ENCODE measurements at regions not wholly inside any gene's neighbourhood (a gene's known extent, or its start where the extent isn't known, plus 50 kb on each side); places are given as distances from the start of the nearest gene placed in this dataset.

DNA sequence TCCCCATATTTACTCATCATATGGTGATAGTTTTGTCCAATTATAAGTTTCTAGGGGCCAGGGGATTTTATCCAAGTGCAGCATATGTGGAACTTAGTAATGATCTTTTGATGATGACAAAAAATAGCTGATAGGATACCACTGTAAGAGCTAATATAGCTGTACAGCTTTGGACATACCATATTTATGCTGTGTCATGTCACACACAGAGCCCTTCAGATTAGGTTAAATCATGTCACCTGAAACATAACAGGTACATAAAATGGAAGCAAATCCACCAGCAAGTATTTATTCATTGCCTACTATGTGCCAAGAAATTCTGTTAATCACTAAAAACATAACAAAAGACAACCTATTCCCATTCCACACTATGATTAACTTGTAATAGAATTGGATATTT, 82.8 kb upstream of the IPO9 start:
- intact Hi-C loops (cut with micrococcal nuclease; ENCODE audit: unreplicated experiment), result no loop called here
- no peak overlapping the region for H3K4me3 ChIP-seq (ENCODE audit: low read depth, low read length, poor library complexity, severe bottlenecking)
- H3K4me1 ChIP-seq (ENCODE audit: insufficient read depth, low read length, poor library complexity, severe bottlenecking), result peaks cover 20% of the 10 kb centered on the region
- no TSS peak for BruUV-seq (replicated peaks)
- ChIA-PET CTCF (interaction anchor here (0.7 kb wide), 1 partner anchor 211 kb away, joined by 3 read pairs; no protein-coding TSS in a partner anchor), POLR2A (ENCODE audit: low non-redundant PET) (no interaction called here)
- DNase-seq (ENCODE audit: low spot score), result no peak
- H3K27me3 ChIP-seq (replicated peaks; ENCODE audit: insufficient read depth, low read depth, low read length, poor library complexity), result no peaks in the 10 kb centered on the region
- no peak overlapping the region for H3K27ac ChIP-seq (ENCODE audit: low read depth, low read length, poor library complexity, severe bottlenecking)
- H3K36me3 ChIP-seq (ENCODE audit: insufficient read depth, low read length, poor library complexity, severe bottlenecking), result no peaks in the 10 kb centered on the region
- TF ChIP-seq, protein P1, sequence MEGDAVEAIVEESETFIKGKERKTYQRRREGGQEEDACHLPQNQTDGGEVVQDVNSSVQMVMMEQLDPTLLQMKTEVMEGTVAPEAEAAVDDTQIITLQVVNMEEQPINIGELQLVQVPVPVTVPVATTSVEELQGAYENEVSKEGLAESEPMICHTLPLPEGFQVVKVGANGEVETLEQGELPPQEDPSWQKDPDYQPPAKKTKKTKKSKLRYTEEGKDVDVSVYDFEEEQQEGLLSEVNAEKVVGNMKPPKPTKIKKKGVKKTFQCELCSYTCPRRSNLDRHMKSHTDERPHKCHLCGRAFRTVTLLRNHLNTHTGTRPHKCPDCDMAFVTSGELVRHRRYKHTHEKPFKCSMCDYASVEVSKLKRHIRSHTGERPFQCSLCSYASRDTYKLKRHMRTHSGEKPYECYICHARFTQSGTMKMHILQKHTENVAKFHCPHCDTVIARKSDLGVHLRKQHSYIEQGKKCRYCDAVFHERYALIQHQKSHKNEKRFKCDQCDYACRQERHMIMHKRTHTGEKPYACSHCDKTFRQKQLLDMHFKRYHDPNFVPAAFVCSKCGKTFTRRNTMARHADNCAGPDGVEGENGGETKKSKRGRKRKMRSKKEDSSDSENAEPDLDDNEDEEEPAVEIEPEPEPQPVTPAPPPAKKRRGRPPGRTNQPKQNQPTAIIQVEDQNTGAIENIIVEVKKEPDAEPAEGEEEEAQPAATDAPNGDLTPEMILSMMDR (conservative IDR thresholded peaks at IDR 0.05; ENCODE audit: low read depth, low read length), result no peak
- no peak for TF ChIP-seq EZH2 (IDR thresholded peaks at IDR 0.05; ENCODE audit: borderline replicate concordance, low read depth, low read length, poor library complexity, severe bottlenecking)
- no peaks in the 10 kb centered on the region for H3K9me3 ChIP-seq (ENCODE audit: low read depth, low read length, poor library complexity, severe bottlenecking)

DNA sequence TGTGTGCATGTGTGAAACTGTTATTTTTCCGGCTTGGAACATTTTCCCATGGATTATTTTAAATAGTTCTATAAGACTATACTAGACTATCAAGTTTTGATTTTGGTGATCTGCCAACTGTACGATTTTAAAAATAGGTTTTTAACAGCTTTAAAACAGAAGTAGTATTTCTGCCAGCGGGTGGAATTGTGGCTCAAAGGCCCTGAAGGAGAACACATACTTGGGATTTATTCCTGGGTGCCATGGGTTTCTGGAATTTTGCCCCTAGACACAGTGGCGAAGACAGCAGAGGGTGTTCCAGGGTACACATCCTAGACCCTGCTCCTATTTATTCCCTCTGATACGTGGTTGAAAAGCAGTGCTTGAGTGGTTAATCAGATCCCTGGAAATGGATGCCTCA, 81.7 kb upstream of the IPO9 start:
- Histone ChIP-seq H3K27me3 (replicated peaks; ENCODE audit: insufficient read depth, low read depth, low read length, poor library complexity) (no peaks in the 10 kb centered on the region), H3K4me3 (ENCODE audit: low read depth, low read length, poor library complexity, severe bottlenecking) (no peak overlapping the region), H3K9me3 (ENCODE audit: low read depth, low read length, poor library complexity, severe bottlenecking) (no peaks in the 10 kb centered on the region), H3K36me3 (ENCODE audit: insufficient read depth, low read length, poor library complexity, severe bottlenecking) (no peaks in the 10 kb centered on the region), H3K4me1 (ENCODE audit: insufficient read depth, low read length, poor library complexity, severe bottlenecking) (peaks cover 30% of the 10 kb centered on the region), H3K27ac (ENCODE audit: low read depth, low read length, poor library complexity, severe bottlenecking) (no peak overlapping the region)
- CTCF ChIA-PET, result no interaction called here
- no TSS peak for BruUV-seq (replicated peaks)
- TF ChIP-seq EZH2 (IDR thresholded peaks at IDR 0.05; ENCODE audit: borderline replicate concordance, low read depth, low read length, poor library complexity, severe bottlenecking), result no peak
- TF ChIP-seq, protein P1 (conservative IDR thresholded peaks at IDR 0.05; ENCODE audit: low read depth, low read length), result no peak
- intact Hi-C loops (cut with micrococcal nuclease; ENCODE audit: unreplicated experiment), result no loop called here
- no peak for DNase-seq (ENCODE audit: low spot score)
- POLR2A ChIA-PET (ENCODE audit: low non-redundant PET), result no interaction called here

DNA sequence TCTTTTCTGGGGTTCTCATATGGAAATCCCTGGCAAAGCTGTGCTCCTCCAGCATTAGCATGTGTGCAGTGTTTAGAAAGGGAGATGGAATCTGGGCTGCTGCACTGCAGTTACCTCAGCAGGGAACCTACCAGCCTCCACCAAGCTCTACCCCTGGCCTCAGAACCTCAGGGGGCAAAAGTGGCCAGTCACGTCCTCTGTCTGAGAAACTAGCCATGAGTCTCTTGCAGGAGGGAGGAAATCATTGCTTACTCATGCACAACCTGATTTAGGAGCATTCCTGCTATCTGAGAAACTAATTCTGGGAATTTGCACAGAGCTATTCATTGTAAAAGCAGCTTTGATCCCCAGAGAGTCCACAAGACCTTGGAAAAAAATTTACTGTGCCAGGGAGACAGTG, 80.6 kb upstream of the IPO9 start:
- Histone ChIP-seq H3K4me1 (ENCODE audit: insufficient read depth, low read length, poor library complexity, severe bottlenecking) (peaks cover 33% of the 10 kb centered on the region), H3K9me3 (ENCODE audit: low read depth, low read length, poor library complexity, severe bottlenecking) (no peaks in the 10 kb centered on the region), H3K4me3 (ENCODE audit: low read depth, low read length, poor library complexity, severe bottlenecking) (no peak overlapping the region), H3K27ac (ENCODE audit: low read depth, low read length, poor library complexity, severe bottlenecking) (no peak overlapping the region), H3K27me3 (replicated peaks; ENCODE audit: insufficient read depth, low read depth, low read length, poor library complexity) (no peaks in the 10 kb centered on the region), H3K36me3 (ENCODE audit: insufficient read depth, low read length, poor library complexity, severe bottlenecking) (no peaks in the 10 kb centered on the region)
- CTCF ChIA-PET, result no interaction called here
- intact Hi-C loops (cut with micrococcal nuclease; ENCODE audit: unreplicated experiment), result no loop called here
- POLR2A ChIA-PET (ENCODE audit: low non-redundant PET), result no interaction called here
- peak; percentile 28 for DNase-seq (ENCODE audit: low spot score)
- BruUV-seq (replicated peaks), result no TSS peak
- TF ChIP-seq, protein P1 (conservative IDR thresholded peaks at IDR 0.05; ENCODE audit: low read depth, low read length), result no peak
- TF ChIP-seq EZH2 (IDR thresholded peaks at IDR 0.05; ENCODE audit: borderline replicate concordance, low read depth, low read length, poor library complexity, severe bottlenecking), result no peak
